Activated naive CD4-positive, alpha-beta T cell treated with anti-CD3 and anti-CD28 coated beads for 36 hours (primary cell): ENCODE measurements at regions not wholly inside any gene's neighbourhood (a gene's known extent, or its start where the extent isn't known, plus 50 kb on each side); places are given as distances from the start of the nearest gene placed in this dataset.

Experiments
- CTCF ChIA-PET: fragments of 350-600 bp; sonication (Branson Sonifier 250); formaldehyde crosslinking; loops from one replicate; lab custom pipeline; 2021; ENCODE audit warnings: antibody characterized with exemption; lab: Charles Lee
- DNase-seq: peaks from one replicate; pipeline ENCODE4 v3.0.0-alpha.2; 2020
- H3K27ac Mint-ChIP-seq: one replicate; pipeline ENCODE4 v1.8.0; 2021; ENCODE audit warnings: mild to moderate bottlenecking, mixed read lengths
- H3K27me3 Mint-ChIP-seq: one replicate; pipeline ENCODE4 v1.8.0; 2021; ENCODE audit warnings: low read depth, mixed read lengths
- H3K36me3 Mint-ChIP-seq: one replicate; pipeline ENCODE4 v1.8.0; 2021; ENCODE audit warnings: low read depth, mixed read lengths
- H3K4me1 Mint-ChIP-seq: one replicate; pipeline ENCODE4 v1.8.0; 2021; ENCODE audit warnings: low read depth, mixed read lengths
- H3K4me3 Mint-ChIP-seq: one replicate; pipeline ENCODE4 v1.8.0; 2021; ENCODE audit warnings: mild to moderate bottlenecking, moderate library complexity, mixed read lengths
- H3K9me3 Mint-ChIP-seq: one replicate; pipeline ENCODE4 v1.8.0; 2021; ENCODE audit warnings: mixed read lengths
- intact Hi-C: fragments of 100-400 bp; cut with micrococcal nuclease; formaldehyde crosslinking; loops from one replicate; pipeline ENCODE4 v1.15.1; 2023

DNA sequence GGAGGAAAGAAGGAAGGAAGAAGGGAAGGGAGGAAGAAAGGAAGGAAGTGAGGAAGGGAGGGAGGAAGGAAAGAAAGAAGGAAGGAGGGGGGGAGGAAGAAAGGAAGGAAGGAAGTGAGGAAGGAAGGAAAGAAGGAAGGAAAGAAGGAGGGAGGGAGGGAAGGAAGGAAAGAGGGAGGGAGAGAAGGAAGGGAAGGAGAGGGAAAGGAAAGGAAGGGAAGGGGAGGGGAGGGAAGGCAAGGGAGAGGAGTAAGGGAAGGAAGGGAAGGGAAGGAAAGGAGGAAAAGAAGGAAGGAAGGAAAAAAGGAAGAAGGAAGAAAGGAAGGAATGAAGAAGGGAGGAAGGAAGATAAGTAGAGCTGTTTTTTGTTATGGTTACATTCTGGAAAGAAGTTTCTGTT is 141.2 kb downstream of the LRRC3B start:
- no peak overlapping the region for H3K27ac Mint-ChIP-seq
- no peak for DNase-seq
- CTCF ChIA-PET = no interaction called here
- intact Hi-C loops = no loop called here
- H3K36me3 Mint-ChIP-seq = no peaks in the 10 kb centered on the region
- H3K4me3 Mint-ChIP-seq = no peak overlapping the region
- no peaks in the 10 kb centered on the region for H3K9me3 Mint-ChIP-seq
- no peaks in the 10 kb centered on the region for H3K27me3 Mint-ChIP-seq
- H3K4me1 Mint-ChIP-seq = no peaks in the 10 kb centered on the region

DNA sequence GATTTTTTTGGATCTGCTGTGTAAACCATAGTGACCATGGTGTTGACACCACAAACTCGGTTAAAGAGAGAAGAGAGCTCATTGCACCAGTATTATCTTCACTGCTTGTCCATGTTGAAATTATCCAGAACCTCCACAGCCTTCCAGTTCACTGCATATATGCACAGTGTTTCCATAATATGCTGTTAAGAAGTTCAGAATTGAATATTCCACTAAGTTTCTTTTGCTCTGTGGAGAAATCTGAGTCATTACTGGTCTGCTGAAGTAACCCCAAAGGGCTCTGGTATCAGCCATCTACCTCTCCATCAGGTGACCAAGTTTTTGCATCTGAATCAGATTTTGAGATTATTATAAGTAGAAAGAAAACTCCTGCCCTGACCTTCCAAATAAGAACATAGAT is 143.5 kb downstream of the LRRC3B start:
- intact Hi-C loops = no loop called here
- no peak for DNase-seq
- no peaks in the 10 kb centered on the region for H3K4me1 Mint-ChIP-seq
- H3K27ac Mint-ChIP-seq = no peak overlapping the region
- no peaks in the 10 kb centered on the region for H3K9me3 Mint-ChIP-seq
- no peaks in the 10 kb centered on the region for H3K36me3 Mint-ChIP-seq
- H3K4me3 Mint-ChIP-seq = no peak overlapping the region
- CTCF ChIA-PET = no interaction called here
- no peaks in the 10 kb centered on the region for H3K27me3 Mint-ChIP-seq

DNA sequence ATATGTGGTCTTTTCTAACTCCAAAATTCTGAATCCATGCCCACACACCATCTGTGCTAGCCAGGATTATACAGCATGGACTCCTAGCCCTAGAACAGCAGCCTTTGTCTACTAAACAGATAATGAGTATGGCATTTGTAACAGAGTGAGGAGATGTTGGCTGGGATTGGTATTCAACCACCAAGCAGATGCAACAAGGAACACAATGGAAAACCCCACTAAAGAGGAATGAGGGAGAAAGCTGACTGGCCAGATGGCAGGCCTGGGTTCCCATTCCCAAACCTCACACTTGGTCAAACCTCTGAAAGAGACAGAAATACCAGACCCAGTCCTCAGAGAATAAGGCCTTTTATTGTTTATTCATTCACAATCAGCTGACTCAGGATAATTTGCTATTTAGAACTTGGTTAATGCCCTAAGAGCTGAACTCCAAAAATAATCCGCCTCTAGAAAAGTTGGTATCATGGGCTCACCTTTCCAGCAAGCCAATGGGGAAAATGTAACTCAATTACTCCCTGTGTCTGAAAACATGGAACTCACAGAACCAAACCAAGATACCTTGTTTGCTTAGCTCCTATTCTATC is 145.6 kb downstream of the LRRC3B start:
- no peak overlapping the region for H3K4me3 Mint-ChIP-seq
- no peaks in the 10 kb centered on the region for H3K36me3 Mint-ChIP-seq
- DNase-seq = no peak
- CTCF ChIA-PET = no interaction called here
- H3K27me3 Mint-ChIP-seq = no peaks in the 10 kb centered on the region
- no peaks in the 10 kb centered on the region for H3K9me3 Mint-ChIP-seq
- no peak overlapping the region for H3K27ac Mint-ChIP-seq
- no peaks in the 10 kb centered on the region for H3K4me1 Mint-ChIP-seq
- intact Hi-C loops = no loop called here

DNA sequence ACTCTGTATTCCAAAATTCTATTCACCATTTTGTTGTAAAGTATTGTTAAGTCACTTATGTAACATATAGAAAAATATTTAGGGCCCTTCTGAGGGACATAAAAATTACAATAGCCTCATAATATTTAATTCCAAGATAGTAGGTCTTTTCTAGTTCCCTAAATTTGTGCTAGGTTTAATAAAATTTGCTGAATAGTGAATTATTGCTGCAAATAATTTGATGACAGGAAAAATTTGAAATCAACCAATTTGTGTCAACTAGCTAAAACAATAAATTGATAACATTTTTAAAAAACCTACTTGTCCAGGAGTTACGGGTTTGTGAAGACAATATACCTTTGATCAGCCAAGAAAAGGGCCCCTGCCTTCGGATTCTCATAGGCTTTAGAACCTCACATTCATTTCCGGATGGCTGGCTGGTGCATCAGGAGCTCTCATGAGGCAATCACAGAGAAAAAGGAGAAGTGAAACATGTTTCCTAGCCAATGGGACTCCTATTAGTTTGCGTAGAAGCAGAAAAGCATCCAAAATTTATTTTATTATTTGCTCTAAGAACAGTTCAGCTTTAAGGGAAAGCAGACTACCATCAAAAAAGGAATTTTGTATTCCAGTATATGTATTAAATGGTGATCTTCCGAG is 177.2 kb downstream of the LRRC3B start:
- CTCF ChIA-PET = no interaction called here
- H3K36me3 Mint-ChIP-seq = no peaks in the 10 kb centered on the region
- no peaks in the 10 kb centered on the region for H3K4me1 Mint-ChIP-seq
- DNase-seq = no peak
- no peaks in the 10 kb centered on the region for H3K9me3 Mint-ChIP-seq
- intact Hi-C loops = no loop called here
- H3K4me3 Mint-ChIP-seq = no peak overlapping the region
- no peak overlapping the region for H3K27ac Mint-ChIP-seq
- no peaks in the 10 kb centered on the region for H3K27me3 Mint-ChIP-seq

DNA sequence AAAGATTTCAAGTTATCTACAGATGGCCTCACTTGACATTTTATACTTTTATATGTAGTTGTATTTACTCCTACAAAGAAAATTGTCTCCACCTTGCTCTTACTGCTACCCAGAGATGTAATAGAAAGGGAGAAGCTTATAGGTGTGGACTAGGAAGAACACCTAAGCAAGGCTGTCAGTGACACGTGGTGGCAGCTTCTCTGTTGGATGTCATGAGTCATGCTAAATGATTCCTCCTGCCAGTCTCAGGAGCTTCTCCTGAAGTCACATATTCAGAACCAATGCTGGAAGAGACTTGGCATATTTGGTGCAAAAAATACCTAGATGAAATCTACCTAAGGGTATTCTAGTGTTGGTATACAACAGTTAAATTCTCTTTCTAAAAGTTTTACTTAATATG is 184.7 kb downstream of the LRRC3B start:
- Mint-ChIP-seq H3K27me3 (no peaks in the 10 kb centered on the region), H3K9me3 (peaks cover 2% of the 10 kb centered on the region), H3K4me3 (no peak overlapping the region), H3K4me1 (no peaks in the 10 kb centered on the region), H3K27ac (no peak overlapping the region), H3K36me3 (no peaks in the 10 kb centered on the region)
- CTCF ChIA-PET = no interaction called here
- intact Hi-C loops = no loop called here
- no peak for DNase-seq

DNA sequence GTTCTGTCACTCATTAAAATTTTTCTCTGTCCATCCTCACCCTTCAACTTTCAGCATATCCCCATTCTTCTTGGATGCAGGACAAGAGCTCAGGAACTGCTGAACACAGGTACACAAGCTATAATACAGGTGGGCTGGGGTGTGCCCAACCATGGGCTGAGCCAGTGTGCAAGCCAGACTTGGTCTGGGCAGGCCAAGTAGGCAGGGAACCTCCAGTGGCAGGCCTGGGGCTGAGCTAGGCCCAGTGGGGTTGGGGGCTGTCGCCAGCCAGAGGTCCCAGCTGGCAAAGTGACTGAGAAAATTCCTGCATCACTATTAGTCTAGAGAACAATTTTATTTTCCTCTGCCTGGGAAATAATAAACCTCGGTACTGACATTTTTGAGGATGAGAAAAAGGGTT is 202.9 kb downstream of the LRRC3B start:
- Mint-ChIP-seq H3K36me3 (no peaks in the 10 kb centered on the region), H3K27ac (no peak overlapping the region), H3K9me3 (peaks cover 21% of the 10 kb centered on the region), H3K27me3 (no peaks in the 10 kb centered on the region), H3K4me3 (no peak overlapping the region), H3K4me1 (no peaks in the 10 kb centered on the region)
- intact Hi-C loops = no loop called here
- CTCF ChIA-PET = no interaction called here
- DNase-seq = no peak

DNA sequence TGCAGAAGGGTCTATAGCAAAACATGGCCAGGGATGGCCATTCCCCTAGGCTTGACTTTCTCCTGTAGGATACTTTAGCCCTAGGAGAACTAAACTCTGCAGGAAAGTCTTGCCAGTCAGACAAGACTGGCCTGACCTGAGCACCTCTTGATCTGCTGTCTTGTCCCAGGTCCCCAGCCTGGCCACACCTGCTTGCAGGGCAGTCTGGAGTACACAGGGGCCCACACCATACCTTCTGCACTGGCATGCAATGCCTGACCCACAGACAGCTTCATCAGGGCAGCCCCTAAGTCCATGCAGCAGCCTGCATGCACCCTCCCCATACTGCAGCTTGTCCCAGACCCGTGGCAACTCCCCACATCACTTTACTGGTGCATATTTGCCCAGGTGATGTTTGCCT is 204.6 kb downstream of the LRRC3B start:
- H3K36me3 Mint-ChIP-seq = no peaks in the 10 kb centered on the region
- no peak for DNase-seq
- CTCF ChIA-PET = no interaction called here
- no peak overlapping the region for H3K27ac Mint-ChIP-seq
- H3K27me3 Mint-ChIP-seq = no peaks in the 10 kb centered on the region
- H3K4me3 Mint-ChIP-seq = no peak overlapping the region
- intact Hi-C loops = no loop called here
- peaks cover 19% of the 10 kb centered on the region for H3K9me3 Mint-ChIP-seq
- H3K4me1 Mint-ChIP-seq = no peaks in the 10 kb centered on the region

DNA sequence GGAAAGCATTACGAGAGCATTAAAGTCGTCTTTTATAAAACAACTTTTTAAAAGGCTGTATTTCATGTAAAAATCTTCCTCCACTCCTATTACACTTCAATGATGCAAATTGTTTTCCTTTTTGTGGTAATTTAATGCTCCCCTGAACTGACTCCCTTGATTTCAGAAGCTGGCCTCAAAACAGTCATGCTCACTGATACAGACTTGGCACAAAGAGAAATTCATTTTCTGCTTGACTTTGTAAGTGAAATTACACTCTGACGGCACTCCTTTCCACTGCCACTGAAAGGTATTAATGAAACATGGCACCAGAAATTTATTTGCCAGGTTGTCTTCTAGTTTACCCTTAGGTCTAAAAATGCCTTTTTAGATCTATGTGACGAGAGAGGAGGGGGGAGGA is 215.5 kb downstream of the LRRC3B start:
- H3K27ac Mint-ChIP-seq = no peak overlapping the region
- H3K9me3 Mint-ChIP-seq = peaks cover 2% of the 10 kb centered on the region
- no peaks in the 10 kb centered on the region for H3K27me3 Mint-ChIP-seq
- no peaks in the 10 kb centered on the region for H3K4me1 Mint-ChIP-seq
- DNase-seq = no peak
- intact Hi-C loops = no loop called here
- CTCF ChIA-PET = no interaction called here
- no peak overlapping the region for H3K4me3 Mint-ChIP-seq
- no peaks in the 10 kb centered on the region for H3K36me3 Mint-ChIP-seq

DNA sequence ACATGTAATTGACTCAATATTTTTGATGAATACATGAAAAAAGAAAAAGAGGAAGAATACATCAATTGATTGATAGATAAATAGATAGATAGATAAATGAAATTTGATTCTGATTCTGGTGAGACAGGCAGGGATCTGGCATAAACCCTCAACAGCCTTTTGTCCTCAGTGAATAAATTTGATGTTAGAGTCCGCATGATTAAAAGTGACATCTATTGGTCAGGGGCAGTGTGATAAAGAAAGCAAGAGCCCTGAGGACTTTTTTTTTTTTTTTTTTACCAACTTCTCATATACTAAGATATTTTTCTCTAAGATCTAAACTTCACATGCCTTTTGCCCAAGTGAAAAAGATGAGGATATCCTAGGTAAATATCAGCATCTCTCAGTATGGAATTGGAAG is 216.4 kb downstream of the LRRC3B start:
- no peaks in the 10 kb centered on the region for H3K36me3 Mint-ChIP-seq
- H3K27me3 Mint-ChIP-seq = no peaks in the 10 kb centered on the region
- CTCF ChIA-PET = no interaction called here
- no peak overlapping the region for H3K4me3 Mint-ChIP-seq
- DNase-seq = no peak
- H3K4me1 Mint-ChIP-seq = no peaks in the 10 kb centered on the region
- H3K9me3 Mint-ChIP-seq = no peaks in the 10 kb centered on the region
- no peak overlapping the region for H3K27ac Mint-ChIP-seq
- intact Hi-C loops = no loop called here

DNA sequence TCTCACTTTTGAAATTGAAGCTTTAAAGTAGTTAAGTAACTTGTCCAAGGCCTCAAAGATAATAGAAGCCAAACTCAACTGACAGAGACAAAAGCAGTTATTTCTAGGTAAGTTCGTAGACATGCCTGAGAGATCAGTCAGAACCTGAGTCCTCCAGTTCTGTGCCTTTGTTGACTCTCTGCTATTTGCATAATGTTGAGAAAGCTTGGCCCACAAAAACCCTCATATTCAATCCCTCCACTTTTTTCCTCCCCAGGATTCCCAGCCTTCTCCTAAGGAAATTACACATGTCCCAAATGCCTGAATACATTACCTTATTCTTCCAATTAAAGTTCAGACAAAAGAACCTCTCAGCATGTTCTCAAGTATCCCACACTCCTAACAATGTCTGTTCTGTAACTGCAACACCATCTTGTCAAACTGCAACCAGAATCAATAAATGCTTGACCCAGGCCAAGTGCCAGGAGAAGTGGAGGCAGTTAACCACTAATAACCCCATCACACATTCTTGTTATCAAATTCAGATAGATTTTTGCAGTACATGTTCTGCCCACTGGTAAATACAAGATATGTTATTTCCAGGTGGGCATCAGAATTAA is 217.8 kb downstream of the LRRC3B start:
- Mint-ChIP-seq H3K4me1 (no peaks in the 10 kb centered on the region), H3K36me3 (no peaks in the 10 kb centered on the region), H3K4me3 (no peak overlapping the region), H3K9me3 (no peaks in the 10 kb centered on the region), H3K27ac (no peak overlapping the region), H3K27me3 (no peaks in the 10 kb centered on the region)
- intact Hi-C loops = no loop called here
- no peak for DNase-seq
- CTCF ChIA-PET = no interaction called here

DNA sequence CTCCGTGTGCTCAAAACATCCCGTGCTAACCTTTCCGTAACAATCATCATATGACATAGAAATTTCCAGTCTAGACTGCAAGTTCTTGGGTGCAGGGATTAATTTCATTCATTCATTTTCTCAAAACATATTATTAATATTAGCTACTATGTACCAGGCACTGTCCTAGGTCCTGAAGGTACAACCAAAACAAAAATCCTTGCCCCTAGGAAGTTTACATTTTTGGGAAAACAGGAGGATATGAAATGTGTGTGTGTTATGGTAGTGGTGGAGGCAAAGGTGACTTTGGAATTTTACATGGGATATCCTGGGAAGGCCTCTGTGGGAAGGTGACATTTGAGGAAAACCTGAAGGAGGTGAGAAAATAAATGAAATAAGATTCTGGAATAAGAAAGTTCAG is 222.6 kb downstream of the LRRC3B start:
- H3K9me3 Mint-ChIP-seq = no peaks in the 10 kb centered on the region

DNA sequence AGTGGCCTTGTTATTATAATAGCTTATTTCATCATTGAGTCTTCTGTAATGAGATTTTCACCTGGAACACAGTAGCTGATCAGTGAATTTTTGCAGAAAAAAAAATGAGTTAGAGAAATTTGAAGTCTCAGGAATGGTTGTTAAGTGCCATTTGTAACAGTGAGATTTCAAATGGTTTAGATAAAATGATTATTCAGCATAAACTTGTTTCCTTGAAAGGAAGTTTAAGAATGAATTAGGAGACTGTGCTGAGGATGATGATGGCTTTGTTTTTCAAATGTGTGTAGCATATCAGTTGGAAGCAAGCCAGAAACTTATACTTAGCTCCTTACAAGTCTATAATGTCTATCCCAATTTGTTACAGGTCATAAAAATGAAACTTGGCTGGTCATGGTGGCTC is 225.1 kb downstream of the LRRC3B start:
- H3K36me3 Mint-ChIP-seq = no peaks in the 10 kb centered on the region
- H3K4me1 Mint-ChIP-seq = no peaks in the 10 kb centered on the region
- no peaks in the 10 kb centered on the region for H3K9me3 Mint-ChIP-seq
- no peak overlapping the region for H3K4me3 Mint-ChIP-seq
- CTCF ChIA-PET = no interaction called here
- intact Hi-C loops = no loop called here
- H3K27ac Mint-ChIP-seq = no peak overlapping the region
- DNase-seq = no peak
- H3K27me3 Mint-ChIP-seq = no peaks in the 10 kb centered on the region

More for the DNA sequence above, 222.6 kb downstream of the LRRC3B start:
- no peak overlapping the region for H3K4me3 Mint-ChIP-seq
- no peaks in the 10 kb centered on the region for H3K27me3 Mint-ChIP-seq
- no peak overlapping the region for H3K27ac Mint-ChIP-seq
- CTCF ChIA-PET = interaction anchor here (0.8 kb wide), 1 partner anchor 23 kb away, joined by 3 read pairs; no protein-coding TSS in a partner anchor
- no peak for DNase-seq
- no peaks in the 10 kb centered on the region for H3K36me3 Mint-ChIP-seq
- intact Hi-C loops = no loop called here
- no peaks in the 10 kb centered on the region for H3K4me1 Mint-ChIP-seq

DNA sequence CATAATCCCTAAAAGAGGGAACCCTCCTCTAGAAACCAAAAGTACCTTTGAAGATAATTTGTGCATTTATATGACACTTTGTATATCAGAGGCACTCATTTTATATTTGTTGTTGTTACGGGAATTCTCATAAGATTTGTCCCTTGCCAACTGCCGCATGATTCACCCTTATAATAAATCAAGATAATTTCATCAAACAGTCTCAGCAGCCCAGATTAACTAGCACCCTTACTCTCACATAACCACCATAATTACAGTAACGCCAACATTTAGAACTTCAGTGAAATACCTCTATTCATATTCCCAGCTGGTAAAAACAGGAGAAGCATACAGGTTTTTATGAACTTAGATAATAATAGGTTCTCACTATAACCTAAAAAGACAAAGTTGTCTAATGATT is 271.9 kb downstream of the LRRC3B start:
- CTCF ChIA-PET = no interaction called here
- no peak for DNase-seq
- no peak overlapping the region for H3K27ac Mint-ChIP-seq
- H3K4me1 Mint-ChIP-seq = no peaks in the 10 kb centered on the region
- peaks cover 2% of the 10 kb centered on the region for H3K9me3 Mint-ChIP-seq
- H3K4me3 Mint-ChIP-seq = no peak overlapping the region
- intact Hi-C loops = no loop called here
- H3K27me3 Mint-ChIP-seq = no peaks in the 10 kb centered on the region
- no peaks in the 10 kb centered on the region for H3K36me3 Mint-ChIP-seq
